GM12878 (cell line): ENCODE measurements at regions not wholly inside any gene's neighbourhood (a gene's known extent, or its start where the extent isn't known, plus 50 kb on each side); places are given as distances from the start of the nearest gene placed in this dataset.
A peak's percentile ranks its signal among the peaks of the same experiment; 100 is the strongest.

Experiments used
- EED ChIP-seq: sonication (generic); IDR thresholded peaks from 2 replicates; pipeline ENCODE4 v1.6.1; 2016; ENCODE audit warnings: antibody characterized with exemption, low read depth
- EGR1 ChIP-seq, 2 experiments: IDR thresholded peaks; 1 replicate in 1 of 2; 2 replicates in 1 of 2; pipeline ENCODE4 v1.6.1; 2011 to 2012; ENCODE audit warnings: low read depth in 2 of 2, low read length in 2 of 2, borderline replicate concordance in 1 of 2, mild to moderate bottlenecking in 1 of 2, moderate library complexity in 1 of 2
- EZH2 ChIP-seq: IDR thresholded peaks from 2 replicates; pipeline ENCODE4 v1.6.1; 2012; ENCODE audit warnings: low read depth, mild to moderate bottlenecking, control low read depth, inconsistent platforms, low read length, borderline replicate concordance; ENCODE audit not compliant: control insufficient read depth
- IKZF1 ChIP-seq: fragments of 450-650 bp; conservative IDR thresholded peaks from 2 replicates; pipeline ENCODE4 v1.6.1; 2017; ENCODE audit warnings: antibody characterized with exemption, mild to moderate bottlenecking
- KLF5 ChIP-seq: fragments of 450-650 bp; IDR thresholded peaks from 2 replicates; pipeline ENCODE4 v1.6.1; 2014; ENCODE audit warnings: mild to moderate bottlenecking; ENCODE audit not compliant: partially characterized antibody
- MXI1 ChIP-seq: fragments of 150-350 bp; IDR thresholded peaks from 2 replicates; pipeline ENCODE4 v1.6.1; 2011; ENCODE audit warnings: low read depth, mild to moderate bottlenecking, inconsistent platforms, low read length, improper control_type of control experiment
- NR2C1 ChIP-seq: fragments of 450-650 bp; IDR thresholded peaks from 2 replicates; pipeline ENCODE4 v1.6.1; 2017; ENCODE audit warnings: antibody characterized with exemption, mild to moderate bottlenecking, moderate library complexity
- PAX5 ChIP-seq: IDR thresholded peaks from 2 replicates; pipeline ENCODE4 v1.6.1; 2011; ENCODE audit warnings: low read depth, low read length, borderline replicate concordance
- RB1 ChIP-seq: fragments of 450-650 bp; formaldehyde crosslinking; IDR thresholded peaks from 2 replicates; pipeline ENCODE4 v1.6.1; 2017; ENCODE audit warnings: mild to moderate bottlenecking, borderline replicate concordance
- TCF3 ChIP-seq: IDR thresholded peaks from 2 replicates; pipeline ENCODE4 v1.6.1; 2012; ENCODE audit warnings: low read depth, mild to moderate bottlenecking, low read length, borderline replicate concordance; ENCODE audit not compliant: insufficient read depth
- USF2 ChIP-seq: IDR thresholded peaks from 2 replicates; pipeline ENCODE4 v1.6.1; 2011; ENCODE audit warnings: low read depth, low read length, improper control_type of control experiment, borderline replicate concordance
- ZNF592 ChIP-seq: fragments of 450-650 bp; IDR thresholded peaks from 2 replicates; pipeline ENCODE4 v1.6.1; 2017; ENCODE audit warnings: mild to moderate bottlenecking, moderate library complexity
- ZZZ3 ChIP-seq: IDR thresholded peaks from 2 replicates; pipeline ENCODE4 v1.6.1; 2011; ENCODE audit warnings: low read depth; ENCODE audit not compliant: control insufficient read depth, insufficient read length
- TF ChIP-seq, protein P1 (sequence below): IDR thresholded peaks from 2 replicates; pipeline ENCODE4 v1.6.1; 2012; ENCODE audit warnings: low read depth, low read length, improper control_type of control experiment
- TF ChIP-seq, protein P2 (sequence below): fragments of 450-650 bp; IDR thresholded peaks from 2 replicates; pipeline ENCODE4 v1.6.1; 2017; ENCODE audit warnings: borderline replicate concordance
- TF ChIP-seq, protein P3 (sequence below): IDR thresholded peaks from 2 replicates; pipeline ENCODE4 v1.6.1; 2012; ENCODE audit warnings: low read depth, low read length, improper control_type of control experiment
- TF ChIP-seq, protein P4 (sequence below): fragments of 450-650 bp; IDR thresholded peaks from 2 replicates; pipeline ENCODE4 v1.6.1; 2016; ENCODE audit warnings: mild to moderate bottlenecking
- TF ChIP-seq, protein P5 (sequence below): fragments of 450-650 bp; conservative IDR thresholded peaks from 2 replicates; pipeline ENCODE4 v1.6.1; 2017; ENCODE audit warnings: mild to moderate bottlenecking, moderate library complexity

DNA sequence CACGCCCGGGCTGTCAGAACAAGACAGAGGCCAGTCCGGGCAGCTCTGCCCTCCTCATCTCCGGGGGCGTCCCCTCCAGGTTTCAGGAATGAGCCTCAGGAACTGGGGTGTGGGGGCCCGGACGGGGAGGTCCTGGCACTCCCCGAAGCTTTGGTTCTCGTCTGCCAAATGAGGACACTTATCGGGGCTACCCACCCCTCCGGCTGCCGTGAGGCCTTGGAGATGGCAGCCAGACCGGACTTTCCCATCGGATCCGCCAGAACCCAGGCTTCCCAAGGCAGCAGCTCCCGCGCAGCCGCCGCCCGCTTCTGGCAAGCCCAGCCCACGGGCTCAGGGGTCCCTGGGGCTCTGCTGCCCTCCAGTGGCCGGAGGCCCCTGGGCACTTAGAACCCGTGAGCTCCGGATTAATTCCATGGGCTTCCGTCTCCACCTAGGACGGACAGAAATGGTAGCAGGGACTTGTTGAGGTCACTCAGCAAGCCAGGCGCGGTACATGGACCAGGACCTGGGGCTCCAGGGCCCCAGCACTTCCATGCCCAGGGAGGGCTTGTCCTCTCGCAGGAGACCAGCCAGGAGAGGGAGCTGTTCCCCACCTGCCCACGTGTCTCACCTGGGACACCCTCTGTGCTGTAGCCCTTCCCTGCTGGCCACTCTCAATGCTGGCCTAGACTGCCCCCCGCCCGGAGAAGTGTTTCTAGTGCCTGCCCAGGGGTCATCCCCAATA is 89.4 kb downstream of the LINGO1 start (continued):
- no peak for TF ChIP-seq USF2
- TF ChIP-seq, protein P1, sequence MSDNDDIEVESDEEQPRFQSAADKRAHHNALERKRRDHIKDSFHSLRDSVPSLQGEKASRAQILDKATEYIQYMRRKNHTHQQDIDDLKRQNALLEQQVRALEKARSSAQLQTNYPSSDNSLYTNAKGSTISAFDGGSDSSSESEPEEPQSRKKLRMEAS: no peak
- no peak for TF ChIP-seq ZZZ3
- TF ChIP-seq EED: peak; percentile 71
- no peak for TF ChIP-seq PAX5
- TF ChIP-seq, protein P2, sequence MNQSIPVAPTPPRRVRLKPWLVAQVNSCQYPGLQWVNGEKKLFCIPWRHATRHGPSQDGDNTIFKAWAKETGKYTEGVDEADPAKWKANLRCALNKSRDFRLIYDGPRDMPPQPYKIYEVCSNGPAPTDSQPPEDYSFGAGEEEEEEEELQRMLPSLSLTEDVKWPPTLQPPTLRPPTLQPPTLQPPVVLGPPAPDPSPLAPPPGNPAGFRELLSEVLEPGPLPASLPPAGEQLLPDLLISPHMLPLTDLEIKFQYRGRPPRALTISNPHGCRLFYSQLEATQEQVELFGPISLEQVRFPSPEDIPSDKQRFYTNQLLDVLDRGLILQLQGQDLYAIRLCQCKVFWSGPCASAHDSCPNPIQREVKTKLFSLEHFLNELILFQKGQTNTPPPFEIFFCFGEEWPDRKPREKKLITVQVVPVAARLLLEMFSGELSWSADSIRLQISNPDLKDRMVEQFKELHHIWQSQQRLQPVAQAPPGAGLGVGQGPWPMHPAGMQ: no peak
- TF ChIP-seq RB1: peak; percentile 93
- no peak for TF ChIP-seq MXI1
- TF ChIP-seq, protein P3, sequence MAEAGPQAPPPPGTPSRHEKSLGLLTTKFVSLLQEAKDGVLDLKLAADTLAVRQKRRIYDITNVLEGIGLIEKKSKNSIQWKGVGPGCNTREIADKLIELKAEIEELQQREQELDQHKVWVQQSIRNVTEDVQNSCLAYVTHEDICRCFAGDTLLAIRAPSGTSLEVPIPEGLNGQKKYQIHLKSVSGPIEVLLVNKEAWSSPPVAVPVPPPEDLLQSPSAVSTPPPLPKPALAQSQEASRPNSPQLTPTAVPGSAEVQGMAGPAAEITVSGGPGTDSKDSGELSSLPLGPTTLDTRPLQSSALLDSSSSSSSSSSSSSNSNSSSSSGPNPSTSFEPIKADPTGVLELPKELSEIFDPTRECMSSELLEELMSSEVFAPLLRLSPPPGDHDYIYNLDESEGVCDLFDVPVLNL: no peak
- peak; percentile 83; the same call in 1 of the 2 replicates for TF ChIP-seq ZNF592
- no peak for TF ChIP-seq KLF5
- no peak for TF ChIP-seq EZH2
- TF ChIP-seq, protein P4, sequence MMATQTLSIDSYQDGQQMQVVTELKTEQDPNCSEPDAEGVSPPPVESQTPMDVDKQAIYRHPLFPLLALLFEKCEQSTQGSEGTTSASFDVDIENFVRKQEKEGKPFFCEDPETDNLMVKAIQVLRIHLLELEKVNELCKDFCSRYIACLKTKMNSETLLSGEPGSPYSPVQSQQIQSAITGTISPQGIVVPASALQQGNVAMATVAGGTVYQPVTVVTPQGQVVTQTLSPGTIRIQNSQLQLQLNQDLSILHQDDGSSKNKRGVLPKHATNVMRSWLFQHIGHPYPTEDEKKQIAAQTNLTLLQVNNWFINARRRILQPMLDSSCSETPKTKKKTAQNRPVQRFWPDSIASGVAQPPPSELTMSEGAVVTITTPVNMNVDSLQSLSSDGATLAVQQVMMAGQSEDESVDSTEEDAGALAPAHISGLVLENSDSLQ: no peak
- TF ChIP-seq, protein P5, sequence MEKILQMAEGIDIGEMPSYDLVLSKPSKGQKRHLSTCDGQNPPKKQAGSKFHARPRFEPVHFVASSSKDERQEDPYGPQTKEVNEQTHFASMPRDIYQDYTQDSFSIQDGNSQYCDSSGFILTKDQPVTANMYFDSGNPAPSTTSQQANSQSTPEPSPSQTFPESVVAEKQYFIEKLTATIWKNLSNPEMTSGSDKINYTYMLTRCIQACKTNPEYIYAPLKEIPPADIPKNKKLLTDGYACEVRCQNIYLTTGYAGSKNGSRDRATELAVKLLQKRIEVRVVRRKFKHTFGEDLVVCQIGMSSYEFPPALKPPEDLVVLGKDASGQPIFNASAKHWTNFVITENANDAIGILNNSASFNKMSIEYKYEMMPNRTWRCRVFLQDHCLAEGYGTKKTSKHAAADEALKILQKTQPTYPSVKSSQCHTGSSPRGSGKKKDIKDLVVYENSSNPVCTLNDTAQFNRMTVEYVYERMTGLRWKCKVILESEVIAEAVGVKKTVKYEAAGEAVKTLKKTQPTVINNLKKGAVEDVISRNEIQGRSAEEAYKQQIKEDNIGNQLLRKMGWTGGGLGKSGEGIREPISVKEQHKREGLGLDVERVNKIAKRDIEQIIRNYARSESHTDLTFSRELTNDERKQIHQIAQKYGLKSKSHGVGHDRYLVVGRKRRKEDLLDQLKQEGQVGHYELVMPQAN: no peak
- TF ChIP-seq NR2C1: no peak
- TF ChIP-seq IKZF1: peak; percentile 92
- TF ChIP-seq TCF3: 0 out of 2 replicates have a peak, but pooled peaks have one; percentile 26
- TF ChIP-seq EGR1 (IDR thresholded peaks at IDR 0.05; ENCODE audit: borderline replicate concordance in 1 of 2, low read depth in 2 of 2, low read length in 2 of 2): peak in 1 of 2 experiments; percentile 30; a peak in 1 of 3 replicates
